ENCODE measurements at regions not wholly inside any gene's neighbourhood (a gene's known extent, or its start where the extent isn't known, plus 50 kb on each side); places are given as distances from the start of the nearest gene placed in this dataset.
"Not testable (repeated sequence)": the region's sequence is repeated elsewhere in the genome, so short reads cannot be mapped to it uniquely, and the experiment has no call there.

- in situ Hi-C loops (cut with HindIII; ENCODE audit: low sequenced_read_pairs): not testable (repeated sequence)
Observed at GRCh38 chr3:103564116-103564515, 1129.3 kb downstream of the ZPLD1 start.

- in situ Hi-C loops (cut with HindIII; ENCODE audit: low sequenced_read_pairs): no loop called here
Observed at GRCh38 chr3:103585809-103586208, 1151.0 kb downstream of the ZPLD1 start.

- in situ Hi-C loops (cut with HindIII; ENCODE audit: low sequenced_read_pairs): no loop called here
Observed at GRCh38 chr3:103589770-103590169, 1155.0 kb downstream of the ZPLD1 start.

GRCh38 chr3:103600844-103601243 lies 1166.0 kb downstream of the ZPLD1 start:
- in situ Hi-C loops (cut with HindIII; ENCODE audit: low sequenced_read_pairs): no loop called here

- in situ Hi-C loops (cut with HindIII; ENCODE audit: low sequenced_read_pairs): no loop called here
Observed at GRCh38 chr3:103601666-103602065, 1166.9 kb downstream of the ZPLD1 start.

GRCh38 chr3:103609472-103609871 lies 1174.7 kb downstream of the ZPLD1 start:
- in situ Hi-C loops (cut with HindIII; ENCODE audit: low sequenced_read_pairs): no loop called here

- in situ Hi-C loops (cut with HindIII; ENCODE audit: low sequenced_read_pairs): no loop called here
Observed at GRCh38 chr3:103613397-103614156, 1178.8 kb downstream of the ZPLD1 start.

GRCh38 chr3:103614719-103615118 lies 1179.9 kb downstream of the ZPLD1 start:
- in situ Hi-C loops (cut with HindIII; ENCODE audit: low sequenced_read_pairs): no loop called here

GRCh38 chr3:103617961-103618360 lies 1183.1 kb downstream of the ZPLD1 start:
- in situ Hi-C loops (cut with HindIII; ENCODE audit: low sequenced_read_pairs): no loop called here

- in situ Hi-C loops (cut with HindIII; ENCODE audit: low sequenced_read_pairs): no loop called here
Observed at GRCh38 chr3:103624271-103624670, 1189.5 kb downstream of the ZPLD1 start.

- in situ Hi-C loops (cut with HindIII; ENCODE audit: low sequenced_read_pairs): no loop called here
Observed at GRCh38 chr3:103629391-103629790, 1194.6 kb downstream of the ZPLD1 start.

GRCh38 chr3:103644450-103644849 lies 1209.6 kb downstream of the ZPLD1 start:
- in situ Hi-C loops (cut with HindIII; ENCODE audit: low sequenced_read_pairs): no loop called here

GRCh38 chr3:103653996-103654395 lies 1219.2 kb downstream of the ZPLD1 start:
- in situ Hi-C loops (cut with HindIII; ENCODE audit: low sequenced_read_pairs): no loop called here

GRCh38 chr3:103657756-103658155 lies 1222.9 kb downstream of the ZPLD1 start:
- in situ Hi-C loops (cut with HindIII; ENCODE audit: low sequenced_read_pairs): no loop called here

- in situ Hi-C loops (cut with HindIII; ENCODE audit: low sequenced_read_pairs): no loop called here
Observed at GRCh38 chr3:103660810-103661209, 1226.0 kb downstream of the ZPLD1 start.

GRCh38 chr3:103662591-103662990 lies 1227.8 kb downstream of the ZPLD1 start:
- in situ Hi-C loops (cut with HindIII; ENCODE audit: low sequenced_read_pairs): no loop called here

GRCh38 chr3:103672346-103672745 lies 1237.5 kb downstream of the ZPLD1 start:
- in situ Hi-C loops (cut with HindIII; ENCODE audit: low sequenced_read_pairs): no loop called here

- in situ Hi-C loops (cut with HindIII; ENCODE audit: low sequenced_read_pairs): no loop called here
Observed at GRCh38 chr3:103684904-103685303, 1250.1 kb downstream of the ZPLD1 start.

- in situ Hi-C loops (cut with HindIII; ENCODE audit: low sequenced_read_pairs): no loop called here
Observed at GRCh38 chr3:103685939-103686338, 1251.1 kb downstream of the ZPLD1 start.

- in situ Hi-C loops (cut with HindIII; ENCODE audit: low sequenced_read_pairs): no loop called here
Observed at GRCh38 chr3:103690536-103690935, 1255.7 kb downstream of the ZPLD1 start.

- in situ Hi-C loops (cut with HindIII; ENCODE audit: low sequenced_read_pairs): no loop called here
Observed at GRCh38 chr3:103693831-103694230, 1259.0 kb downstream of the ZPLD1 start.

GRCh38 chr3:103698646-103699045 lies 1263.8 kb downstream of the ZPLD1 start:
- in situ Hi-C loops (cut with HindIII; ENCODE audit: low sequenced_read_pairs): no loop called here

GRCh38 chr3:103699228-103699627 lies 1264.4 kb downstream of the ZPLD1 start:
- in situ Hi-C loops (cut with HindIII; ENCODE audit: low sequenced_read_pairs): no loop called here

All from endothelial cell of hepatic sinusoid (primary cell).